SK-N-MC (cell line): ENCODE measurements at regions not wholly inside any gene's neighbourhood (a gene's known extent, or its start where the extent isn't known, plus 50 kb on each side); places are given as distances from the start of the nearest gene placed in this dataset.

ENCODE experiments used
- EZH2 ChIP-seq: fragments of 200-600 bp; sonication (generic); IDR thresholded peaks from one replicate; pipeline ENCODE4 v1.6.1; 2017; ENCODE audit warnings: antibody characterized with exemption
- FOXP2 ChIP-seq: optimal IDR thresholded peaks from 2 replicates; pipeline ENCODE3; 2011; ENCODE audit warnings: mild to moderate bottlenecking, moderate library complexity; ENCODE audit not compliant: insufficient read depth; ENCODE audit errors: extremely low read length, control extremely low read depth
- POLR2AphosphoS5 ChIP-seq: IDR thresholded peaks from 2 replicates; pipeline ENCODE4 v1.6.1; 2012; ENCODE audit warnings: mild to moderate bottlenecking, low read depth, low read length, borderline replicate concordance

- TF ChIP-seq POLR2AphosphoS5 (no peak), EZH2 (no peak), FOXP2 (no peak)
Measured at GRCh38 chr5:109987355-109987754, 297.6 kb downstream of the MAN2A1 start.
